HCT116 (cell line): ENCODE measurements at regions not wholly inside any gene's neighbourhood (a gene's known extent, or its start where the extent isn't known, plus 50 kb on each side); places are given as distances from the start of the nearest gene placed in this dataset.

Source experiments
- ATAC-seq: fragments of 200-7000 bp; cut with Tn5 transposase; 2 replicates; pipeline ENCODE4 v1.9.1; 2020; ENCODE audit warnings: mild to moderate bottlenecking, moderate library complexity
- BruUV-seq: library from RNA; stranded (reverse); fragments of 400-500 nt; replicated peaks from 2 replicates; lab custom pipeline; 2021; lab: Mats Ljungman, UMichigan
- CTCF ChIA-PET: fragments of 300-600 bp; sonication (Branson Sonifier 250); formaldehyde crosslinking; loops from one replicate; lab custom pipeline; 2021; ENCODE audit warnings: antibody characterized with exemption; lab: Charles Lee
- POLR2A ChIA-PET: fragments of 300-600, 350-600 bp; sonication (Branson Sonifier 250); formaldehyde crosslinking; loops from one replicate; lab custom pipeline; 2021; ENCODE audit warnings: antibody characterized with exemption; lab: Charles Lee
- RAD21 ChIA-PET, 2 experiments: fragments of 300-600 bp; sonication (Branson Sonifier 250); formaldehyde crosslinking; loops; one replicate each; lab custom pipeline; 2023; ENCODE audit warnings: low total read pairs in 2 of 2; ENCODE audit not compliant: uncharacterized antibody in 2 of 2, unreplicated experiment in 2 of 2, low non-redundant PET in 1 of 2; lab: Charles Lee
- DNase-seq: peaks from one replicate; pipeline ENCODE4 v3.0.0-alpha.2; 2010; ENCODE audit warnings: low read depth, low spot score
- H2AFZ ChIP-seq: fragments of 200-600 bp; shearing (Covaris generic), sonication (generic); 2 replicates; pipeline ENCODE4 v1.6.1; 2017; ENCODE audit warnings: low read depth, mixed run types, mixed read lengths, antibody characterized with exemption, low read length; ENCODE audit not compliant: poor library complexity, severe bottlenecking
- H3K27ac ChIP-seq: 2 replicates; pipeline ENCODE4 v1.5.1; 2012; ENCODE audit warnings: low read depth, low read length
- H3K27me3 ChIP-seq: fragments of 200-600 bp; sonication (generic); 2 replicates; pipeline ENCODE4 v1.6.1; 2016; ENCODE audit warnings: mixed run types, low read length, mixed read lengths; ENCODE audit not compliant: insufficient read depth
- H3K36me3 ChIP-seq, 2 experiments: fragments of 200-500 bp in 1 of 2; fragments of 200-600 bp in 1 of 2; sonication (Bioruptor generic) in 1 of 2; sonication (generic) in 1 of 2; 2 replicates each; pipeline versions ENCODE4 v1.5.1 to v1.6.1; 2014 to 2016; ENCODE audit warnings: low read length in 2 of 2, inconsistent platforms in 1 of 2, mixed read lengths in 1 of 2, mixed run types in 1 of 2; ENCODE audit not compliant: insufficient read depth in 2 of 2, control insufficient read depth in 1 of 2
- H3K4me1 ChIP-seq, 2 experiments: fragments of 200-600 bp in 1 of 2; sonication (generic) in 1 of 2; 2 replicates each; pipeline versions ENCODE4 v1.5.1 to v1.6.1; 2012 to 2017; ENCODE audit warnings: low read length in 2 of 2, inconsistent platforms in 1 of 2, mild to moderate bottlenecking in 1 of 2, mixed read lengths in 1 of 2, mixed run types in 1 of 2, moderate library complexity in 1 of 2; ENCODE audit not compliant: insufficient read depth in 2 of 2, control insufficient read depth in 1 of 2
- H3K4me2 ChIP-seq: fragments of 200-600 bp; sonication (generic); 2 replicates; pipeline ENCODE4 v1.6.1; 2017; ENCODE audit warnings: mixed run types, low read length, mixed read lengths
- H3K4me3 ChIP-seq, 2 experiments: fragments of 200-600 bp in 1 of 2; sonication (generic) in 1 of 2; replicated peaks in 1 of 2; 2 replicates each; pipeline ENCODE4 v1.5.1; 2011 to 2016; ENCODE audit warnings: low read length in 2 of 2, control low read depth in 1 of 2, low read depth in 1 of 2, mild to moderate bottlenecking in 1 of 2, mixed read lengths in 1 of 2, mixed run types in 1 of 2
- H3K79me2 ChIP-seq: fragments of 200-600 bp; sonication (generic); 2 replicates; pipeline ENCODE4 v1.6.1; 2017; ENCODE audit warnings: mild to moderate bottlenecking, mixed run types, low read length, moderate library complexity, mixed read lengths; ENCODE audit not compliant: insufficient read depth
- H3K9ac ChIP-seq: fragments of 200-600 bp; sonication (generic); 2 replicates; pipeline ENCODE4 v1.6.1; 2016; ENCODE audit warnings: low read length, mixed read lengths
- H3K9me2 ChIP-seq: fragments of 200-600 bp; sonication (generic), shearing (Covaris generic); 2 replicates; pipeline ENCODE4 v1.6.1; 2017; ENCODE audit warnings: mixed run types, mild to moderate bottlenecking, moderate library complexity; ENCODE audit not compliant: insufficient read depth
- H3K9me3 ChIP-seq, 2 experiments: fragments of 200-500 bp in 1 of 2; fragments of 200-600 bp in 1 of 2; sonication (Bioruptor generic) in 1 of 2; sonication (generic) in 1 of 2; 2 replicates each; pipeline ENCODE4 v1.6.1; 2014 to 2017; ENCODE audit warnings: low read length in 2 of 2, mixed read lengths in 2 of 2, inconsistent platforms in 1 of 2, low read depth in 1 of 2, mild to moderate bottlenecking in 1 of 2, mixed run types in 1 of 2, moderate library complexity in 1 of 2; ENCODE audit not compliant: control insufficient read depth in 1 of 2, insufficient read depth in 1 of 2
- H4K20me1 ChIP-seq: fragments of 200-600 bp; sonication (generic), shearing (Covaris generic); 2 replicates; pipeline ENCODE4 v1.6.1; 2017; ENCODE audit warnings: mixed run types, mild to moderate bottlenecking, moderate library complexity; ENCODE audit not compliant: insufficient read depth
- RAD21 ChIP-seq: IDR thresholded peaks from 2 replicates; pipeline ENCODE4 v1.6.1; 2012; ENCODE audit warnings: low read depth, mild to moderate bottlenecking
- intact Hi-C: fragments of 100-400 bp; cut with micrococcal nuclease; formaldehyde crosslinking; loops from 2 replicates; pipeline ENCODE4 v1.10.0; 2022
- TF ChIP-seq, protein P1 (sequence below): IDR thresholded peaks from 2 replicates; pipeline ENCODE4 v1.6.1; 2011; ENCODE audit warnings: mild to moderate bottlenecking, low read length, moderate library complexity; ENCODE audit not compliant: insufficient replicate concordance; ENCODE audit errors: extremely low read depth

DNA sequence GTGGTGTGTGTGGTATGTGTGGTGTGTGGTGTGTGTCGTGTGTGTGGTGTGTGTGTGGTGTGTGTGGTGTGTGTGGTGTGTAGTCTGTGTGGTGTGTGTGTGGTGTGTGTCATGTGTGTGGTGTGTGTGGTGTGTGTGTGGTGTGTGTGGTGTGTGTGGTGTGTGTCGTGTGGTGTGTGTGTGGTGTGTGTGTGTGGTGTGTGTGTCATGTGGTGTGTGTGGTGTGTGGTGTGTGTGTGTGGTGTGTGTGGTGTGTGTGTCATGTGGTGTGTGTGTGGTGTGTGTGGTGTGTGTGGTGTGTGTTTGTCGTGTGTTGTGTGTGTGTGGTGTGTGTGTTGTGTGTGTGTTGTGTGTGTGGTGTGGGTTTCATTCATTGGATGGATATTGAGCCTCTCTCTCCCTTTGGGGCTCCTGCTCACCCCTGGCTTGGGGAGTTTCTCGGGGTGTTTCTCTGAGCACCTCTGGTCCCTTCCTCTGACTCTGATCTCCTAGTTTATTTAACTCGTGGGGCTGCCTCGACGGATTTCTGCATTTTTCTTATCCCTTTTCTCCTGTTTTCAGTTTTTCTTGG is 145.8 kb downstream of the DNAJB6 start (continued):
- TF ChIP-seq, protein P1, sequence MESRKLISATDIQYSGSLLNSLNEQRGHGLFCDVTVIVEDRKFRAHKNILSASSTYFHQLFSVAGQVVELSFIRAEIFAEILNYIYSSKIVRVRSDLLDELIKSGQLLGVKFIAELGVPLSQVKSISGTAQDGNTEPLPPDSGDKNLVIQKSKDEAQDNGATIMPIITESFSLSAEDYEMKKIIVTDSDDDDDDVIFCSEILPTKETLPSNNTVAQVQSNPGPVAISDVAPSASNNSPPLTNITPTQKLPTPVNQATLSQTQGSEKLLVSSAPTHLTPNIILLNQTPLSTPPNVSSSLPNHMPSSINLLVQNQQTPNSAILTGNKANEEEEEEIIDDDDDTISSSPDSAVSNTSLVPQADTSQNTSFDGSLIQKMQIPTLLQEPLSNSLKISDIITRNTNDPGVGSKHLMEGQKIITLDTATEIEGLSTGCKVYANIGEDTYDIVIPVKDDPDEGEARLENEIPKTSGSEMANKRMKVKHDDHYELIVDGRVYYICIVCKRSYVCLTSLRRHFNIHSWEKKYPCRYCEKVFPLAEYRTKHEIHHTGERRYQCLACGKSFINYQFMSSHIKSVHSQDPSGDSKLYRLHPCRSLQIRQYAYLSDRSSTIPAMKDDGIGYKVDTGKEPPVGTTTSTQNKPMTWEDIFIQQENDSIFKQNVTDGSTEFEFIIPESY = no peak

DNA sequence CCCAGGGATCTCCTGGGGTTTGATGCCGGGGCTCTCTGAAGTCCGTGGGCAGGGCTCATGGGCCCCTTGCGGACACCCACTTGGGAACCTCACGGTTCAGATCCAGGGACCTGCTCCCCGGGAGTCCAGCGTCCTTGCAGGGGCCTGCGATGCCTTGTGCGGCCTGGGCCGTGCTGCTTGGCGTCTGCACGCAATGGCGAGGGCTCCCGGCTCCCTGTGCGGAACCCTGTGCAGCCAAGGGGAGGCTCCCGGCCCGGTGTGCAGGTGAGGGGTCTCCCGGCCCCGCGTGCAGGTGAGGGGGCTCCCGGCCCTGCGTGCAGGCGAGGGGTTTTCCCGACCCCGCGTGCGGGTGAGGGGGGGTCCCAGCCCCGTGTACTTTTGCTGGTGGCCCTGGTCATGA is 146.7 kb downstream of the DNAJB6 start:
- no peaks in the 10 kb centered on the region for H3K9me2 ChIP-seq
- no peak for DNase-seq
- no peak for TF ChIP-seq RAD21
- TF ChIP-seq, protein P1 = no peak
- TF ChIP-seq, all 23 proteins: peak for 0
- Histone ChIP-seq H3K36me3 (no peaks in the 10 kb centered on the region), H3K4me1 (no peaks in the 10 kb centered on the region), H3K27ac (no peak overlapping the region), H3K9ac (no peak overlapping the region), H3K79me2 (no peaks in the 10 kb centered on the region), H3K27me3 (no peaks in the 10 kb centered on the region), H4K20me1 (no peaks in the 10 kb centered on the region), H3K4me2 (no peak overlapping the region), H2AFZ (no peak overlapping the region), H3K9me3 (peaks cover 0 to 8% of the 10 kb centered on the region in 2 experiments; a peak in 1 of 4 replicates), H3K4me3 (no peak overlapping the region)
- POLR2A ChIA-PET = no interaction called here
- BruUV-seq = no TSS peak
- RAD21 ChIA-PET = no interaction called here
- CTCF ChIA-PET = no interaction called here
- peak; percentile 23; the same call in 1 of the 2 replicates for ATAC-seq
- intact Hi-C loops = no loop called here
